HG03060 (cell line): ENCODE measurements at regions not wholly inside any gene's neighbourhood (a gene's known extent, or its start where the extent isn't known, plus 50 kb on each side); places are given as distances from the start of the nearest gene placed in this dataset.
"Not testable (repeated sequence)": the region's sequence is repeated elsewhere in the genome, so short reads cannot be mapped to it uniquely, and the experiment has no call there.

Source experiments
- ATAC-seq: cut with Tn5 transposase; IDR thresholded peaks from one replicate; pipeline ENCODE4 v1.9.1; 2021; ENCODE audit warnings: low read depth, moderate number of reproducible peaks; ENCODE audit not compliant: unreplicated experiment

DNA sequence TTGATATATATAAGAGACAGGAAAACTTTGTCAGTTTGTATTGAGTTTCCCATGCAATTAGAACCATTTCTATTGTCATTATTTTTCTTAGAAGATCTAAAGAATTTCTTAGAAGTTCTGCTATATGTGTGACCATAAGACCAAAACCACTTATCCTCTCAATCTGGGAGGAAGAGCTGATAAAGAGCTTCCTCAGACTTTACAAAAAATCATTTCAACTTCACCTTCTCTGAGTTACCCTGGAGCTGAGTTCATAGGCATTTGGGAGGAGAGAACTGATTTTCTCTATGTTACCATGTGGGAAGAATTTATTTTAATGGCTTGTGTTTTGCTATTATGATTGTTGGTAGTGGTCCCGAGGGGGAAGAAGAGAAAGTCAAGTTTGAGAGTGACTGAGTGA, 329.3 kb downstream of the GPD2 start:
- no peak for ATAC-seq

DNA sequence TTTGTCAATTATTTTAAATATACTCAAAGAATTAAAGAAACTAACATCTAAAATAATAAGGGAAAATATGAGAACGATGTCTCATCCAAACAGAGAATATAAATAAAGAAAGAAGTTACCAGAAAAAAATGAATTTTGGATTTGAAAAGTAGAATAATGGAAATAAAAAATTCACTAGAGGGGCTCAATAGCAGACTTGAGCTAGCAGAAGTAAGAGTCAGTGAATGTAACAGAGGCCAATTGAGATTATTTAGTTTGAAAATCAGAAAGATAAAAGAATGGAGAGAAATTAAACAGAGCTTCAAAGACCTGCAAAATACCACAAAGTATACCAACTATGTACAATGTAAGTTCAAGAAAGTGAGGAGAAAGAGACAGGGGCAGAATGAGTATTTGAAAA, 333.6 kb downstream of the GPD2 start:
- no peak for ATAC-seq

GRCh38 chr2:156778916-156779315, 342.7 kb downstream of the GPD2 start:
- no peak for ATAC-seq

- ATAC-seq: no peak
Observed at GRCh38 chr2:156779416-156780120, 343.4 kb downstream of the GPD2 start.

- not testable (repeated sequence) for ATAC-seq
Observed at GRCh38 chr2:156781677-156782076, 345.5 kb downstream of the GPD2 start.

DNA sequence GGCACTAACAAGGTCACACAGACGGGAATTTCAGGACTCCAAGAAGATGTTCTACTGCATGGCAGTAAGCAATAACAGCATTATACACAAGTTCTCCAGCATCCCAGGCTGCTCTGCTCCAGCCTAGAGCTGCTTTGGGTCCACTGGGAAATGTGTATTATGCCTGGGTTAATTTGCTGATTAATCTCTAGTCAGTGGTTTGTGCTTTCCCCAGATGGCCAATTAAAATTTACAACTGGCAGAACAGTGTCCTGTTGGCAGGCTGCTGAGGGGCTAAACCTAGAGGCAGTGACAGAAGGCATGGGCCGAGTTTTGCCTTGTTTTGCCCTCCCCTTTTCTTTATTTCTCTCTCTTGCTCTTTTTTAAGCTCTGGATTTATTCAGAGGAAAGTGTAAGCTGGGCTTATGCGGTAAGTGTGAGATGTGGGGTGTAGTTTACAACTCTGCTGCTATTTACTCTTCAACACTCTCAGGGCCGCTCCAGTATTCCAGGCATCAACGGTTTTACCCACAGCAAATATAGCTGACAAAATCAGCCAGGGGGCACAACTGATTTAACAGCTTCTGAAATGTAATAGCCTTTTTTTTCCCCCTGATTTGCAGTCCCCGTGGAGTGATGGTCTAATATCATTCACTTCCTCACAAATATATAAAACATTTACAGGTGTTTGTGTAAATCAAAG, 348.0 kb downstream of the GPD2 start:
- ATAC-seq: no peak

DNA sequence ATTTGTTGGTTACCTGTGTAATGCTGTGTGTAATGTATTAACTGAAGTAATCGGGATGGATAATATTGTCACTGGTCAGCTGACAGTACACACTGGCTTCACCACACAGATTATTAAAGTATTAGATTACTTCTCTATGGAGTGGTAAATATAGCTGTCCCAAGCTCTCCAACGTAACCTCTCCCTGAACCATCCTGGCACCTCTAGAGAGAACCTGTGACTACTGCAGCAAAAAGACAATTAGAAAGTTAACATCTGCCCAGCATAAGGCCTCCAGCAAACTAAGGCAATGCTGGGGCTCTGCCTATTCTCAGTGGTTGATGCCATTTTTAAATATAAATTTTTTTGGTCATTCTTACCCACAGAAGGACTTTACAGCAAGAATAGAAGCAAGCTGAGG, 351.3 kb downstream of the GPD2 start:
- ATAC-seq: no peak

DNA sequence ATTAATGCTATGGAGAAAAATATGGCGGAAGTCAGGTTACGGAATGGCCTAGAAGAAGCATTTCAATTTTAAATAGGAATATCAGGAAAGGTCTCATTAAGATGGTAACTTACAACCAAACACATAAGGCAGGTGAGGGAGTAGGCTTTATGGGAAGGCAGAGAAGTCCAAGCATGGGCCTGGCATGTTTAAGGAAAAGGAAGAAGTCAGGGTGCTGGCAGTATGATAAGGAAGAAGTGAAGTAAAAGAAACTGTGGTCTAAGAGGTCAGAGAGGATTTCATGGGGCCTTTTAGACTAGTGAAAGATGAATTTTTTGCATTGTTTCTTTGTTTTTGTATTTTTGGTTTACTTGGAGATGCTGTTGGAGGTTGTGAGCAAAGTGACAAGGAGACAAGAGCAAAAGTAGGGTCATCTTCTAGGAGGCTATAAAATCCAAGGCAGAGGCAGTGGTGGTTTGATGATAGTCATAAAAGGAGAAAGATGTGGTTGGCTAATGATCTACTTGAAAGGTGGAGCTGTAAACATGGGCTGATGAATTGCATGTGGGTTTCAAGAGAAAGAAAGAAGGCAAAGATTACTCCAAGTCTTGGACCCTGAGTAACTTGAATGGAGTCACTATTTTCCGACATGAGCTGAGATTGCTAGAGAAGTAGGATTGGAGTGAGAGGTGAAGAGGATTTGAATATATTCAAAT, 354.3 kb downstream of the GPD2 start:
- no peak for ATAC-seq

- no peak for ATAC-seq
Observed at GRCh38 chr2:156792242-156792840, 356.2 kb downstream of the GPD2 start.

GRCh38 chr2:156797832-156798231, 361.7 kb downstream of the GPD2 start:
- no peak for ATAC-seq

- no peak for ATAC-seq
Observed at GRCh38 chr2:156800065-156800653, 364.0 kb downstream of the GPD2 start.

DNA sequence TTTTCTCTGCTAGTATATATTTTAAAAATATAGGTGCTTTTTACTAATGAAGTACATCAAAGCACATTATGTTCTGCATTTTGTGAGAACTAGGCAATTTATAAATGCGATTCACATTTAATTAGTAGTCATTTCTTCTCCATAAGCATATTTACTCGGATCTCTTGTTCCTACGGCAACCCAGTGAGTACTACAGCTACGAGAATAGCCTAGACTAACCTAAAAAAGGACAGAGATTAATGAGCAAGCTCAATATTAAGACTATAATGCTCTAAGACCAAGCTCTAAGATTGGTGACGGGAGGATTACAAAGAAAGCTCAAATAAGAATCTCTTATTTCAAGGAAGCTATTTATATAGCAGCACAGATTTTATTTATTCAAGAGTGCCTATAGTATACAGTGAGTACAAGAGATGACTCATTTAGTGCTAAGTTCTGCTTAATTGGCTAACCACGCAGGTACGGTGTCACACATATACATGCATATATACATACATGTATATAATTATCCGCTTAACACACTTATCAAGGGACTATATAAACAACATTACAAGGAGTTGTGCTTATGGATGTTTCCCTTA, 364.7 kb downstream of the GPD2 start:
- no peak for ATAC-seq

GRCh38 chr2:156803243-156803642, 367.1 kb downstream of the GPD2 start:
- ATAC-seq: no peak

DNA sequence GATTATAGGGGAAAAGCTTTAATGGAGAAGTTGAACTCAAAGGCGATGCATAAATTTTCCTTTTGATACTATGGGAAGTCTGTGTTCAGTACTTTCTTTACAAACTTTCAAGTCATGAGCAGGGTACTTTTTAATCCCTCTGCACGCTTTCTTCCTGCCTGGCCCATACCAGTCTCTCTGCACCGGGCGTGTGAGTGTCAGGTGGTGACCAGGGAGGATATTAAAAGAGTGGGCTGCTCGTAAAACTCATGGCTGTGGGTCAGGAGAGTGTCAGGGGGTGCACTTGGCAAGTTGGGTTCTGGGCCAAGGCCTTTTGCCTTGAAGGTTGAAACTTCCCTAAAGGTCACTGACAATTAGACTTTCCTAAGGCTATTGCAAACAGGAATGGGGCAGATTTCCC, 367.8 kb downstream of the GPD2 start:
- no peak for ATAC-seq

DNA sequence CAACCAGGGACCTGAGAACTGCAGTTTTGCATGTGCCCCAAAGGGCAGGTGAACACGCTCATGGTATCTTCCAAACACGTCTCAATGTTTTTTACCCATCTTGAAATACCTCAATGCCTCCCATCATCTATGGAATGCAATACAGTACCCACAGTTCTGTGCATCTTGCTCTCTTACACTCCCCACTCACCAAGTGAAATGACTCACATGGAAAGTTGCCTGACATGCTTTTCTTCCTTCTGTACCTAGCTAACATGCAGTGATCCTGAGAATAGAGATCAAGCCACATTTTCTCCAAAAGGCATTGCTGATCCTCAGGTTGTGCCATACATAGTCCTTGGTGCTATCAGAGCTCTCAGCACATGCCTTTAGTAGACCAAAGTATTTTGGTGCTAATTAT, 373.9 kb downstream of the GPD2 start:
- no peak for ATAC-seq

GRCh38 chr2:156812496-156812895, 376.3 kb downstream of the GPD2 start:
- no peak for ATAC-seq

- no peak for ATAC-seq
Observed at GRCh38 chr2:156817430-156817829, 381.3 kb downstream of the GPD2 start.

DNA sequence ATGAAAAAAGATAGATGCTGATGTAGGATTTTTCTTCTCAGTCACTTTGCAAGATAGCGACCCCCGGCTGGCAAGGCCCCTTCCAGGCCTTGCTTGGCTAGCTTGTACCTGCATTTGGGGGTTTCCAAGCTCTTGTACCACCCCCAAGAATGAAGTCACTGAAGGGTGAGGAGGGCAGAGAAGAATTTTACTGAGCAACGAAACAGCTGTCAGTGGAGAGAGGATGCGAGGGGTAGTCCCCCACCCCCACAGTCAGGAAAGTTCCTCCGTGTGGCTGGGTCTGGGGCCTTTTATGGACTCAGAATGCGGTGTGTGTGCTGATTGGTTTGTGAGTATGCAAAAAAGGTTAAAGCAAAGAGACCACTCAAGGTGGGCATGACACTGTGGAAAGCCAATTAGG, 382.0 kb downstream of the GPD2 start:
- no peak for ATAC-seq

DNA sequence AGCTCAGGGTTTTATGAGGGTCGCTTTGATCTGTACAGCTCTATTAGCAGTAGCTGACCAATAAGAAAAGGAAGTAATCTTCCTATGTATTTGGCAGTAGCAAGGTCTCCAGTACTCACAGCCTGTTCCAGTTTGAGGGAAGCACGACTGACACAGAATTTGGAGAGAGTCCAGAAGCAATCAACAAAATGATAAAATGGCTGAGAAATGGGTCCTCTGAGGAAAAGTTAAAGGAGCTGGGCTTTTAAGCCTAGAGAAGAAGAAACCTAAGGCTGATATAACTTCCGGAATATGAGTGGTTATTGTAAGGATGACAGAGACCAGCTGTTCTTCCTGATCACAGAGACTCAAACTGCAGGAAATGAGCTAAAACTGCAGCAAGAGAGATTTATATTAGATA, 382.8 kb downstream of the GPD2 start:
- ATAC-seq: no peak

DNA sequence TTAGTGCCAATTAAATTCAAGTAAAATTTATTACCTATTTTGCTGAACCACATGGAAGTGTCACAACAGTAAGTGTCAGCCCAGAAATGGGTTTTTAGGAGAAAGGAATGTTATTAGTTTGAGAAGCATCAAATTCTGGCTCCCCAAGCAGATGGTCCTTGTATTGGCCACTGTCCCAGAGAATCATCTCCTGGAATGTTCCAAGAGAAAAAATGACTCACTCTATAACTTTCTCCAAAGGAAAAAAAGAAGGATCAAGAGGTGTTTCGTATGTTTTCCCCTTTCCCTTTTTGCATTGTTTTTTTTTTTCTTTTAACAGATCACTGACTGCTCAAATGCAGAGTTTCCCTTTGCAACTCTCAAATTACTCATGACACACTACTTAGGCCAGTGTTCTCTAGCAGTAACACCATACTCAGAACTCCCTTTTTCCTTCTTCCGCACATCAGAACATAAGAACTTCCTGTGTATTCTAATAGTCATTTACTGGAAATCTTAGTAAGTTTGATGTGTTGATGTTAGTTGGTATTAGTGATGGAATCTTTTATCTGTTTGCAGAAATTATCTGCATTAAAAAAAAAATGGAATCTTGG, 390.3 kb downstream of the GPD2 start:
- ATAC-seq: no peak
